HG02938 (cell line): ENCODE measurements at regions not wholly inside any gene's neighbourhood (a gene's known extent, or its start where the extent isn't known, plus 50 kb on each side); places are given as distances from the start of the nearest gene placed in this dataset.

Source experiments
- ATAC-seq: cut with Tn5 transposase; IDR thresholded peaks from one replicate; pipeline ENCODE4 v1.9.1; 2021; ENCODE audit warnings: mild to moderate bottlenecking, moderate library complexity; ENCODE audit not compliant: unreplicated experiment

- no peak for ATAC-seq
These were observed 50.0 kb downstream of the NCOR2 start for GRCh38 chr12:124517260-124518050.

- ATAC-seq: no peak
These were observed 50.6 kb downstream of the NCOR2 start for GRCh38 chr12:124516850-124517249.

- ATAC-seq: no peak
These were observed 51.4 kb downstream of the NCOR2 start for GRCh38 chr12:124515981-124516380.

- no peak for ATAC-seq
These were observed 52.1 kb downstream of the NCOR2 start for GRCh38 chr12:124514996-124515932.

- no peak for ATAC-seq
These were observed 53.0 kb downstream of the NCOR2 start for GRCh38 chr12:124514145-124514995.

GRCh38 chr12:124513297-124513867 is 54.0 kb downstream of the NCOR2 start:
- ATAC-seq: no peak

- no peak for ATAC-seq
These were observed 54.6 kb downstream of the NCOR2 start for GRCh38 chr12:124512667-124513296.

- ATAC-seq: no peak
These were observed 56.0 kb downstream of the NCOR2 start for GRCh38 chr12:124511259-124511985.

GRCh38 chr12:124510301-124510970 is 57.0 kb downstream of the NCOR2 start:
- no peak for ATAC-seq

GRCh38 chr12:124509676-124510300 is 57.6 kb downstream of the NCOR2 start:
- no peak for ATAC-seq

- ATAC-seq: no peak
These were observed 58.1 kb downstream of the NCOR2 start for GRCh38 chr12:124509300-124509675.

GRCh38 chr12:124508381-124509079 is 58.9 kb downstream of the NCOR2 start:
- ATAC-seq: no peak

- ATAC-seq: no peak
These were observed 60.0 kb downstream of the NCOR2 start for GRCh38 chr12:124507188-124508109.

GRCh38 chr12:124506832-124507153 is 60.6 kb downstream of the NCOR2 start:
- no peak for ATAC-seq

- ATAC-seq: no peak
These were observed 61.1 kb downstream of the NCOR2 start for GRCh38 chr12:124506145-124506831.
